ENCODE measurements at regions not wholly inside any gene's neighbourhood (a gene's known extent, or its start where the extent isn't known, plus 50 kb on each side); places are given as distances from the start of the nearest gene placed in this dataset.

GRCh38 chr16:73390491-73390890, 342.6 kb upstream of the ZFHX3 start:
- Histone ChIP-seq H3K9ac (ENCODE audit: low read length) (no peak overlapping the region), H3K4me3 (ENCODE audit: low read length) (no peak overlapping the region), H3K27me3 (replicated peaks; ENCODE audit: control insufficient read depth, insufficient read depth, low read length) (no peaks in the 10 kb centered on the region), H3K9me3 (ENCODE audit: control insufficient read depth, low read length) (no peaks in the 10 kb centered on the region), H3K36me3 (ENCODE audit: control insufficient read depth, insufficient read depth, low read length, severe bottlenecking) (no peaks in the 10 kb centered on the region), H3K4me1 (ENCODE audit: control insufficient read depth, insufficient read depth, low read length) (no peaks in the 10 kb centered on the region)
- DNase-seq (ENCODE audit: low read depth) = no peak

GRCh38 chr16:73389085-73389484, 341.2 kb upstream of the ZFHX3 start:
- DNase-seq (ENCODE audit: low read depth) = no peak
- Histone ChIP-seq H3K9ac (ENCODE audit: low read length) (no peak overlapping the region), H3K4me3 (ENCODE audit: low read length) (no peak overlapping the region)

GRCh38 chr16:73387979-73388378, 340.1 kb upstream of the ZFHX3 start:
- Histone ChIP-seq H3K27me3 (replicated peaks; ENCODE audit: control insufficient read depth, insufficient read depth, low read length) (peaks cover 2% of the 10 kb centered on the region), H3K4me1 (ENCODE audit: control insufficient read depth, insufficient read depth, low read length) (no peaks in the 10 kb centered on the region), H3K9ac (ENCODE audit: low read length) (no peak overlapping the region), H3K9me3 (ENCODE audit: control insufficient read depth, low read length) (no peaks in the 10 kb centered on the region), H3K4me3 (ENCODE audit: low read length) (no peak overlapping the region), H3K36me3 (ENCODE audit: control insufficient read depth, insufficient read depth, low read length, severe bottlenecking) (no peaks in the 10 kb centered on the region)
- DNase-seq (ENCODE audit: low read depth) = no peak

More at GRCh38 chr16:73389085-73389484, 341.2 kb upstream of the ZFHX3 start:
- Histone ChIP-seq H3K27me3 (replicated peaks; ENCODE audit: control insufficient read depth, insufficient read depth, low read length) (no peaks in the 10 kb centered on the region), H3K9me3 (ENCODE audit: control insufficient read depth, low read length) (no peaks in the 10 kb centered on the region), H3K36me3 (ENCODE audit: control insufficient read depth, insufficient read depth, low read length, severe bottlenecking) (no peaks in the 10 kb centered on the region), H3K4me1 (ENCODE audit: control insufficient read depth, insufficient read depth, low read length) (no peaks in the 10 kb centered on the region)

GRCh38 chr16:73385696-73386095, 337.8 kb upstream of the ZFHX3 start:
- no peak overlapping the region for H3K4me3 ChIP-seq (ENCODE audit: low read length)
- H3K9me3 ChIP-seq (ENCODE audit: control insufficient read depth, low read length) = no peaks in the 10 kb centered on the region
- no peaks in the 10 kb centered on the region for H3K36me3 ChIP-seq (ENCODE audit: control insufficient read depth, insufficient read depth, low read length, severe bottlenecking)
- no peaks in the 10 kb centered on the region for H3K4me1 ChIP-seq (ENCODE audit: control insufficient read depth, insufficient read depth, low read length)
- DNase-seq (ENCODE audit: low read depth) = no peak
- no peak overlapping the region for H3K9ac ChIP-seq (ENCODE audit: low read length)
- peaks cover 7% of the 10 kb centered on the region for H3K27me3 ChIP-seq (replicated peaks; ENCODE audit: control insufficient read depth, insufficient read depth, low read length)

- H3K4me1 ChIP-seq (ENCODE audit: control insufficient read depth, insufficient read depth, low read length) = no peaks in the 10 kb centered on the region
- H3K36me3 ChIP-seq (ENCODE audit: control insufficient read depth, insufficient read depth, low read length, severe bottlenecking) = no peaks in the 10 kb centered on the region
- peaks cover 7% of the 10 kb centered on the region for H3K27me3 ChIP-seq (replicated peaks; ENCODE audit: control insufficient read depth, insufficient read depth, low read length)
- no peak overlapping the region for H3K4me3 ChIP-seq (ENCODE audit: low read length)
- no peak for DNase-seq (ENCODE audit: low read depth)
- no peaks in the 10 kb centered on the region for H3K9me3 ChIP-seq (ENCODE audit: control insufficient read depth, low read length)
- H3K9ac ChIP-seq (ENCODE audit: low read length) = no peak overlapping the region
These were observed 336.7 kb upstream of the ZFHX3 start for GRCh38 chr16:73384506-73385089.

GRCh38 chr16:73383988-73384365, 336.0 kb upstream of the ZFHX3 start:
- Histone ChIP-seq H3K4me3 (ENCODE audit: low read length) (no peak overlapping the region), H3K27me3 (replicated peaks; ENCODE audit: control insufficient read depth, insufficient read depth, low read length) (peaks cover 7% of the 10 kb centered on the region), H3K4me1 (ENCODE audit: control insufficient read depth, insufficient read depth, low read length) (no peaks in the 10 kb centered on the region), H3K9ac (ENCODE audit: low read length) (no peak overlapping the region), H3K36me3 (ENCODE audit: control insufficient read depth, insufficient read depth, low read length, severe bottlenecking) (no peaks in the 10 kb centered on the region), H3K9me3 (ENCODE audit: control insufficient read depth, low read length) (no peaks in the 10 kb centered on the region)
- no peak for DNase-seq (ENCODE audit: low read depth)

- peaks cover 7% of the 10 kb centered on the region for H3K27me3 ChIP-seq (replicated peaks; ENCODE audit: control insufficient read depth, insufficient read depth, low read length)
- H3K4me3 ChIP-seq (ENCODE audit: low read length) = no peak overlapping the region
- no peaks in the 10 kb centered on the region for H3K36me3 ChIP-seq (ENCODE audit: control insufficient read depth, insufficient read depth, low read length, severe bottlenecking)
- H3K9ac ChIP-seq (ENCODE audit: low read length) = no peak overlapping the region
- no peaks in the 10 kb centered on the region for H3K9me3 ChIP-seq (ENCODE audit: control insufficient read depth, low read length)
- no peaks in the 10 kb centered on the region for H3K4me1 ChIP-seq (ENCODE audit: control insufficient read depth, insufficient read depth, low read length)
- DNase-seq (ENCODE audit: low read depth) = no peak
These were observed 335.5 kb upstream of the ZFHX3 start for GRCh38 chr16:73383195-73383987.

- no peak for DNase-seq (ENCODE audit: low read depth)
- Histone ChIP-seq H3K36me3 (ENCODE audit: control insufficient read depth, insufficient read depth, low read length, severe bottlenecking) (no peaks in the 10 kb centered on the region), H3K27me3 (replicated peaks; ENCODE audit: control insufficient read depth, insufficient read depth, low read length) (peaks cover 7% of the 10 kb centered on the region)
These were observed 330.5 kb upstream of the ZFHX3 start for GRCh38 chr16:73378471-73378870.

GRCh38 chr16:73371584-73372319, 323.8 kb upstream of the ZFHX3 start:
- Histone ChIP-seq H3K4me1 (ENCODE audit: control insufficient read depth, insufficient read depth, low read length) (no peaks in the 10 kb centered on the region), H3K9ac (ENCODE audit: low read length) (no peak overlapping the region), H3K4me3 (ENCODE audit: low read length) (no peak overlapping the region), H3K27me3 (replicated peaks; ENCODE audit: control insufficient read depth, insufficient read depth, low read length) (peaks cover 3% of the 10 kb centered on the region), H3K9me3 (ENCODE audit: control insufficient read depth, low read length) (no peaks in the 10 kb centered on the region), H3K36me3 (ENCODE audit: control insufficient read depth, insufficient read depth, low read length, severe bottlenecking) (no peaks in the 10 kb centered on the region)
- DNase-seq (ENCODE audit: low read depth) = no peak

More at GRCh38 chr16:73378471-73378870, 330.5 kb upstream of the ZFHX3 start:
- Histone ChIP-seq H3K4me1 (ENCODE audit: control insufficient read depth, insufficient read depth, low read length) (no peaks in the 10 kb centered on the region), H3K4me3 (ENCODE audit: low read length) (no peak overlapping the region), H3K9ac (ENCODE audit: low read length) (no peak overlapping the region), H3K9me3 (ENCODE audit: control insufficient read depth, low read length) (no peaks in the 10 kb centered on the region)

GRCh38 chr16:73369851-73370250, 321.9 kb upstream of the ZFHX3 start:
- H3K4me3 ChIP-seq (ENCODE audit: low read length) = no peak overlapping the region
- H3K27me3 ChIP-seq (replicated peaks; ENCODE audit: control insufficient read depth, insufficient read depth, low read length) = peaks cover 11% of the 10 kb centered on the region
- no peak for DNase-seq (ENCODE audit: low read depth)
- no peaks in the 10 kb centered on the region for H3K36me3 ChIP-seq (ENCODE audit: control insufficient read depth, insufficient read depth, low read length, severe bottlenecking)
- no peaks in the 10 kb centered on the region for H3K4me1 ChIP-seq (ENCODE audit: control insufficient read depth, insufficient read depth, low read length)
- H3K9me3 ChIP-seq (ENCODE audit: control insufficient read depth, low read length) = no peaks in the 10 kb centered on the region
- H3K9ac ChIP-seq (ENCODE audit: low read length) = no peak overlapping the region

GRCh38 chr16:73368715-73369114, 320.8 kb upstream of the ZFHX3 start:
- no peak overlapping the region for H3K4me3 ChIP-seq (ENCODE audit: low read length)
- H3K36me3 ChIP-seq (ENCODE audit: control insufficient read depth, insufficient read depth, low read length, severe bottlenecking) = no peaks in the 10 kb centered on the region
- H3K27me3 ChIP-seq (replicated peaks; ENCODE audit: control insufficient read depth, insufficient read depth, low read length) = peaks cover 11% of the 10 kb centered on the region
- H3K9me3 ChIP-seq (ENCODE audit: control insufficient read depth, low read length) = no peaks in the 10 kb centered on the region
- no peak overlapping the region for H3K9ac ChIP-seq (ENCODE audit: low read length)
- no peaks in the 10 kb centered on the region for H3K4me1 ChIP-seq (ENCODE audit: control insufficient read depth, insufficient read depth, low read length)
- no peak for DNase-seq (ENCODE audit: low read depth)

Data from adipocyte (in vitro differentiated cells).